Effector CD4-positive, alpha-beta T cell (primary cell): ENCODE measurements at regions not wholly inside any gene's neighbourhood (a gene's known extent, or its start where the extent isn't known, plus 50 kb on each side); places are given as distances from the start of the nearest gene placed in this dataset.

Experiments
- DNase-seq: peaks from one replicate; pipeline ENCODE4 v3.0.0-alpha.2; 2020

DNA sequence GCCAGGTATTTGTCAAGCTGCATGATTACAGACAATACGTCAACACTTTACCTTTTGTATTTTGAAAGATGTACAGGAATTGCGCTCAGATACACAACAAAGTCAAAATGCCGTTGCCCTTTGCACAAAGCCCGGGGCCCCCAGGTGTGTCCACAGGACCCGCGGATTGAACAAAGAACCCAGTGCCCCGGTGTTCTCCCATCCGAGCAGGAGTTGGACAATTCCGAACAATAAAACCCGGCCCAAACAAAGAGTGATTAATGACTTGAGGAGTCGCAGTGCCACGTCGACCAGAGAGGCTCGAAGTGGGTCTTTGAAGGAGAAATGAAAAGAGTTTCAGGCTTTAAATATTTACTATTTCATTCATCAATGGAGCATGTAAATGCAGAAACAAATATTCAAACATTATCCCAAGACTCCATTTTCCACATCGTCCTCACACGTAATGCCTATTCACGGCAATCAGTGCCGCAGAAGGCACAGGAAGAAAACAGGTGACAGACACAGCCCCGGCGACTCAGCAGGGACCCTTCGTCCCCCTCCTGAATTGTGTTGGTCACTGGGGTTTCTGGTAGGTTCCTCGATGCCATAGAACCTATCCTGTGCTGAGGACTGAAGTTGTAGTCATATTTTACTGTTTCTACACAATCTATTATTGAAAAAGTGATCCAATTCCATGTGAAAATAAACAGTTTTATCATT, 70.9 kb upstream of the MGMT start:
- DNase-seq, result no peak

DNA sequence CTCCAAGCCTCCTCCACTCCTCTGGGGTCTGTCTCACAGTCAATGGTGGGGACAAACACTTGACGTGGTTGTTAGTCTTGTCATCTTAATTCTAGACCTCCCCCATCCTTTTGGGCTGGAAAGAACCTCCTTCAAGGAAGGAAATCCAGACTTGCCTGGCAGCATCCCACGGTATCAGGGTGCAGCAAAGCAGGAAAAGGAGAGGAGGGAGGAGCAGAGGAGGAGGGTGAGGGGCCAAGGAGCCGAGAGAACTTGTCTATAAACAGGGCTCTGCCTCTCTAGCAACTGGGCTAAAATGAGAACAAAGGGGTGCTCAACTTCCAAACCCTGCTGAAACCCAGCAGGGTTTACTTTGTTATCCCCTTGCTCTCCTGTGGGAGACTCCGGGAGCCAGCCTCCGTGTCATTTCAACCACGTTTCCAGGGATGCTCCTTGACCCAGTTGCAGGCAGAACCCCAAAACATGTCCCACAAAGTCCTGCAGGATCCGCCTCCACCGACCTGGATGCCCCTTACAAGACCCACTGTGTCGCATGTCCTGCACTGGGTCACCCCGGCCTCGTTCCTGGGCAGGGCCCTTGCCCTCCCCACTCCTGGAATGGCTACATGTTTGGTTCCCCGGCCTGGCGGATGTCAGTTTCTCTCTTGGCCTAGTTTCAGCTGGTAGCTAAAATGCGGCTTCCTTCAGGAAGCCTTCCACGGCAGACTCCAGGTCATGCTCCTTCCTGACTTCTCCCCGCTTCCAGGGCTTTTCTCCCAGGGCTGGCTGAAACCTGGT, 69.7 kb upstream of the MGMT start:
- no peak for DNase-seq

DNA sequence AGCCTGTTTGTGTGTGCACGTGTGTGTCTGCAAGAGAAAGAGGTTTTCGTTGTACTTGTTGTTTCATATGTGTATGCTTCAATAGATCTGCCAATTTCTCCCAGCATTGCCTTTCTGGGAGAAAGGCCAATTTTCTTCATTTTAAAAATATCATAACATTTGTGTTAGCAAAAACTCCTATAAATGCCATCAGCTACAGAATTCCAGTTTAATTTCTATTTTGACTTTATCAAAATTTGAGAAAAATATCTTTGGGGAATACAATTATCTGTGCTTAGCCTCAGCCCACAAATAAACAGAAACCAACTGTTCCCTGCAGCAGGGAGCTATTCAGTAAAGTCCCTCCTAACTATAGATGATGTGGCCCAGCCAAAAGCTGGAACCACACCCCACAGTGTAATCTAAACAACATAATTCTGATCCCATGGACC, 68.3 kb upstream of the MGMT start:
- no peak for DNase-seq

DNA sequence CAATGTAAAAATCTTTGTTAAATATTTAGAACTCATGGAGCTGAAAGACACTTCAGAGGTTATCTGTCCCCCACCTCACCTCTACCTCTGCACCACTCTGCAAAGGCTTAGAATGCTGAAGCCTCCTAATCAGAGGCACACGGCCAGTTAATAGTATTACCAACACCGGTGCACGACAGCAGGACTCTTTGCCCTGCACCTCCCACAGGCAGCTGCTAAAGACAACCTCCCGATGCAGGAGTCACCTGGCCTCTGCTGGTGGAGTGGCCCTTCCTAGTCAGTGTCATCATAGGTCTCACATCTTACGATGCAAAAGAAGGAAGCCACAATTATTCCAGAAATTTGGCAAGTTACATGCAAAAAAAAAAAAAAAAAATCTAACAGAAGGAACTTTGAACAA, 66.6 kb upstream of the MGMT start:
- DNase-seq, result no peak

DNA sequence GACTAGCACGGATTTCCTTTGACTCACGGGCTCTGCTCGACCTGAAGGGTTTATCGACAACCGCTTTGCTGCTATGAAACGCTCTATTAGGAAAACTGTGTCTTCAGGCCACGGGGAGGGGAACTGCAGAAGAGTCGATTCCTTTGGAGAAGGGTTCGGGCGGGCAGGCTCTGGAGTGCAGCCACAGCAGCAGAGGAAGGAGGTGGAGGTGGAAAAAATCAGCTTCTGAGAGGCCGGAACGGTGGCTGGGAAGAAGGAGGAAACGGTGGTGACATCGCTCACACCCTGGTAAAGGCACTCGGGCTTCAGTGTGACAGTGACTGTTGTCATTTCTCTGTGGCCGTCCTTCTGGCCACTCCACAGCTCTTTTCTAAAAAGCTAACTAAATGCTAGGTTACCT, 64.6 kb upstream of the MGMT start:
- no peak for DNase-seq

DNA sequence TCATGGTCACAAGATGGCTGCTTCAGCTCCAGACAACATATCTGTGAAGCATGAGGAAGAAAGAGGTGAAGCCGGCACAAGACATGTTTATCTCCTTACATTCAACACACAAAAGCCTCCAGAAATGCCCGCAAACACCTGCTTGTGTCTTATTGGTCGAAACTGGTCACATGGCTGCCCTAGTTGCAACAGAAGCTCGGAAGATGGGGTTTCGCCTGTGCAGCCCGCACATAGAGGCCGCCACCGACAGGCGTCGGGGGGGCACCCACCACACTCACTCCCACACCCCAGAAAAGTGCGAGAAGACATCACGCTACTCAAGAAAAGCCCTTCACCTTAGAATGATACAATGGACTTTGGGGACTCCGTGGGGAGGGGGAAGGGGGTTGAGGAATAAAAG, 63.0 kb upstream of the MGMT start:
- DNase-seq, result no peak

DNA sequence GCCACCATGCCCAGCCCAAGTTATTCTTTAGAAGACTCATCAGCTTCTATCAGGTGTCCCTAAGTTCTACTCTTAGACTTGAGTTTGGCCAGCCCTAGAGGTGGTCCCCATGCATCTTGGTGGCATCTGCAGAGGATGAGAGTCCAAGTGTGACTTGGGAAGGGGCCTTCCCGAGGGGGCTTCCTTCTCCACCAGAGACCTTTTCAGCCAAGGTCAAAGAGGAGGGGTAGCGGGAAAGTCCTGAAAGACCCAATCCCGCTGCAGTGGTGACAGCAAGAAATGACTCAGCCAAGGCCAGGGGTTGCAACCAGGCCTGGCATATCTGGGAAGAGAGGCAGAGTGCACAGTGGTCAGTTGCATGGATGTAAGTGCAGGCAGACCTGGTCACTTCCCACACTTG, 61.7 kb upstream of the MGMT start:
- DNase-seq, result no peak

DNA sequence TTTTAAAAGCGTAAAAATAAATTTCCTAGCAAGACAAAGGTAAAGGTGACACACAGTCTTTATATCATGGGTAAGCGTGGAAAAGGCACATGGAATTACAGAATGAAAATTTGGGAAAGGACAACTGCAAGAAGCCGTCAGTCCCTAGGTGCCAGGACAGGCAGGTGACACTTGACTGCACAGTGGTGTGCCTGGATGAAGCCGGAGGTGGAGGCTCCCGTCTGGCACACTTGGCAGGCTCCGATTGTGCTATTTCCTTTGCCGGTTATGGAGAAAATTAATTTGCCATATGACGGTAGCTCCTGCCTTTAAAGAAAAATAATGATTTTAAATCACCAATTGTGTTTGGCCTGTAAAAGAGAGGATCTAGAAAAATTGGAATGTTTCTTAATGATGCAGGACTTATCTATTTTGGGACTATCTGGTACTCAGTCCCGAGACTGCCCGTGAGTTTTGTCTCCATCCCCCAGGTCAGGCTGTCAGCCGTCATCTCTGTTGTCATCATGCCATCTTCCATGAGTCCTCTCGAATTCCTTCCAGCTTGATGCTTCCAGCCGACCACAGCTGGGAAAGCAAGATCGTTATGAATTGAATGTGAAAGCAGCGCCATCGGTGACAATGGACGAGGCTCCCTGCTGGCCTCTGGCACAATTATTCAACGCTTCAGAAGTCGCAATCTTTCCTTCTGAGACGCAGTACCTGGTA, 56.2 kb upstream of the MGMT start:
- no peak for DNase-seq

DNA sequence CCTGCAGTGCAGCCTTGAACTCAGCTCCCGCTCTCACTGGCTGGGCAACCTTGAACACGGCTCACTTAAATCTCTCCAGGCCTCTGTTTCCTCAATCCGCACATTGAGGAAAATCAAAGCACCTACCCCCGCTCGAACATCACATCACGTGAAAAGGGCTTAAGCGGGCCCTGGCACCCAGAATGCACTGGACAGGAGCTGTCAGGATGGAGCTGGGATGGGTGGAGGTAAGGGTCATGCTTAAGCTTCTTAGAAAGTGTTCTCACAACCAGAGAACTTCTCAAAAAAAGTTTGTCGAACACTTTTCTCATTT, 55.7 kb upstream of the MGMT start:
- DNase-seq, result no peak

DNA sequence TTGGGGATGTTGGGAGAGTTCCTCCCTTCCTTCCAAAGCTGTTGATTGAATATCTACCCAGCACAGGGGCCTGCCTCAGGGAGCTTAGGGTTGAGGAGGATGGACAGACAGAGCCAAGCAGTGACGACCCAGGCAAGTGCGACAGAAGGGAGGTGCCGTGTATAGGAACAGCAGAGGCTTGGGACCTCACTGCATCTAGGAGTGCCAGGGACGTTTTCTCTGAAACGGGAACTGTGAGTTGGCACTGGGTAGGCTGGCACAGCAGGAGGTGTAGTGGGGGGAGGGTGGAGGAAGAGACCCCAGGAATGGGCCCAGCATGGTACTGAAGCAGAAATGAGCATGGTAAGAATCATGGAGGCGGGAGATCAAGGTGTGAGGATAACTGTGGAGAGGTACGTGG, 55.3 kb upstream of the MGMT start:
- DNase-seq, result no peak

DNA sequence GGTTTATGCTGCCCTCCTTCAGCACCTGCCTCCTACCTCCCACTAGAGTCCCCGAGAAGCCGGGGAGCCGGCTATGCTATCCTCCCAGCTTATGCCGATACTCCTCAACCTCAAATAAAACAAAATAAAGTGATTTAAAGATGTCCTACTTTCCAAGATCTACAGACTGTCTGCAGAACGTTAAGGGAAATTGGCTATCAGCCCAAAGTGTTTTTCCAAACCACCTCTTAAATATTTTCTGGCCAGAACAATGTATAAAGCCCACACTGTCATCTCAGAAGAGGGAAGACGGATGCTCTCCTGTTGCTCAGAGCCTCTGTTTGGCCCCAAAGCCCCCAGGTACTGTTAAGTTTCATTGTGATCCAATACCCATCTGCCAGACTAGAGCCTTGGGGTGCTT, 54.0 kb upstream of the MGMT start:
- DNase-seq, result no peak

DNA sequence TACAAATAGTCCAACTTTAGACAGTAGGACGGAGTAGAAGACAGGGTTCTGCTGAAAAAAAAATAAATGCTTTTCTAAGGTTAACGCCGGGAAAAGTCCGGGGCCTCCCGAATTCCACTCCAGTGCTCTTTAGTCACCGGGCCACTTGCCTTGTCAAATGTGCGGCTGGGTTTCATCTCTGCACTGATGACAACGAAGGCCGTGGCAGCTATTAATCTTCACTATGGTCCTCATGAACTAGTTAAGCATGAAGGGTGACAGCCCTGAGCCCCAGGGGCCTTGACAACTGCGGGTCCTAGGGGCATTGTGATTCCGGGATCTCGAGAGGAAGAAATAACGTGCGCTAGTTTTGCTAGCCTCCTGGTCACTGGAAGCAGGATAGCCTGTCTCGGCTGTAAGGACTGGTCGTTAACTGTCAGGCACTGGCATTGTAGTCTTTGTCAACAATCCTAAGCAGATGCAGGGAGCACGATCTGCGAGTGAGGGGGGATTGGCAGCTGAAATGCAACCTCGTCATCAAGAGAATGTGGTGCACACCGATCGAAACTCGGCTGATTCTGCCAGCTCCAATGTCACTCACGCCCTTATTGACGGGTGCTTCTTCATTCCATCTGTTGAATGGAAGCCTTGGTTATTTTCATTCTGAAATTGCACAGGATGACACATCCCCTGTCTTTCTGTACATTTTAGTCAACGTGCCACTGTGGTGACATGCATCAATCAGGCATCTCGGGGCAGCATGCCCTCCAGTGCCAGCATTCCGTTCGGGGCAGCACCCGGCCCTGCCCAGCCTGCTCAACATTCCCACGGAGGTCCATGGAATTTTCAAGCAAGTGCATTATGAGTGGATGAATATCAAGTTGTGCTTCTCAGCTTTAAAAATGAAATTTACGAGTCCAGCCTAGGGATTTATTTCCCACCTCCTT, 51.6 kb upstream of the MGMT start:
- DNase-seq, result no peak

DNA sequence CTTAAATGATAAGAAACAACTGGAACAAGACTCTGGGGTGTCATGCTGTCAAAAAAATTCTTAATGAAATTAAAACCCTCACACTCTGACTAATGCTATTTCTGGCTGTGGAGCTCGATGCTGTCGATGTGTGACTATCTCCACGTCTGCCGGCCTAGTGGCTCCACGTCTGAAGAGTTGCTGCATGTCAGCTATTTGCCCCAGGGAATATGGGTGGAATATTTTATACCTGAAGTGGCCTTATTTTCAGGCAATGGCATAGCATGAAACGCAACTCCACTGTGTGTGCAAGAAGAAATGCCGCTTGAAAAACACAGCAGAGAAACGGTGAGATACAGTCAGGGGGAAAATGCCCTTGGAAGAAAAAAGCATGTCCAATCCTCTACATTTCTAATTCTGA, 50.9 kb upstream of the MGMT start:
- no peak for DNase-seq

DNA sequence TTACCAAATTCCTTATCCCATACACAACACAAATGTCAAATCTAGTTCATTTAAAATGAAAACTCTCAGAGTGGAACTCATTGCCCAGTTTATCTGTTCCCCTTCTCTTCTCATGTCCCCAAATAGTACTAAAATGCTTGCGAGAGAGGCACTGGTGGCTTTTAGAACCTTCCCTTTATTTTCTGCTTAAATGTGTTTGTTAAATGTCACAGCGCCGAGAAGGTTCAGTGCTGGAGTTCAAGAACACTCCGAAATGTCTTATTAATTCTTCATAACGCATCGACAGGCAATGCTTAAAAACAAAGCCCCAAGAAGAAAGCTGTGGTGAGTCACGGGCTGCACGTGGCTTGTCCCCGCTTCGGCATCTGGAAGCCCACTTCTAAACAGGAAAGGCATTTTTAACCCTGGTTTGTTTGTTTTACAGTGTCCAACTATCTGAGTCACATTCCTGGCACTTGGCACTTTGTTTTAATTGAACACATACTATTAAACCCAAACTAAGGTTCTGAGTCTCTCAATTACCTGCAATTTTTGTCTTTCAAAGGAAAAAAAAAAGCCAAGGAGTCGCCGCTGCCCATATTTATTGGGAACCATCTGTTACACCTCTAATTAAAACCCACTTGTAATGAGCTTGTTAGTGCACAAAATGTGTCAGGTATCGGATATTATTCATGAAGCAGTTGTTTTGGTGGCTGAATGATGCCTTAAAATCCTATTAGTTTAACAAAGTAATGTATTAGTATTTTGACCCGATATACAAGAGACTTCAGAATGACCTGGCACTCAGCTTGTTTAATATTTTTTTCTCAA, 49.9 kb upstream of the MGMT start:
- DNase-seq, result no peak
